GM12892 (cell line): ENCODE measurements at regions not wholly inside any gene's neighbourhood (a gene's known extent, or its start where the extent isn't known, plus 50 kb on each side); places are given as distances from the start of the nearest gene placed in this dataset.

Source experiments
- DNase-seq: peaks from one replicate; pipeline ENCODE4 v3.0.0; 2011; ENCODE audit not compliant: insufficient read length
- FAIRE-seq: peaks from 2 replicates; lab custom pipeline; 2011; peaks lifted over from hg19 to GRCh38; lab: Jason Lieb, UNC
- POLR2A ChIP-seq: IDR thresholded peaks from 2 replicates; pipeline ENCODE4 v1.6.1; 2011; ENCODE audit warnings: low read depth, low read length, control low read depth
- POLR2AphosphoS5 ChIP-seq: IDR thresholded peaks from 2 replicates; pipeline ENCODE4 v1.6.1; 2011; ENCODE audit warnings: low read depth, low read length, control low read depth
- TAF1 ChIP-seq: IDR thresholded peaks from 2 replicates; pipeline ENCODE4 v1.6.1; 2011; ENCODE audit warnings: low read depth, mild to moderate bottlenecking, control low read depth, low read length, borderline replicate concordance

DNA sequence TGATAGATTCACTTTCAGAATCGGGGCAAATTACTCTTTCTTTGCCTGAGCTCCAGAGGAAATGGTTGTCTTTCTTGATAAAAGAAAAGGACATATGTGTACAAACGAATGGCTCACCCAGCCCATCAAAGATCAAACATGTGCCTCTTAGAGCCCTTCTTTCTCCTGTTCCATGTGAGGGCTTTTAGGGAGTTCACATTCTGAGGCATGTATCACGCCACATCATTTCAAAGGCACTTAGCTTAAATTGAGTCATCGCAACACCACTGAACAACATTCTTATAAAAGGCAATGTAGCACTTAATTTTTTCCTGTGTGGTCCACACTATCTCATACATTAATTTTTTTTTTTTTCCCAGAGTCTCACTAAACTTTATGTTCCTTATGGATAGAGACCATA lies 521.0 kb downstream of the SUCLA2 start:
- DNase-seq (no peak), FAIRE-seq (no peak)
- TF ChIP-seq TAF1: no peak
- TF ChIP-seq POLR2AphosphoS5: no peak
- no peak for TF ChIP-seq POLR2A

DNA sequence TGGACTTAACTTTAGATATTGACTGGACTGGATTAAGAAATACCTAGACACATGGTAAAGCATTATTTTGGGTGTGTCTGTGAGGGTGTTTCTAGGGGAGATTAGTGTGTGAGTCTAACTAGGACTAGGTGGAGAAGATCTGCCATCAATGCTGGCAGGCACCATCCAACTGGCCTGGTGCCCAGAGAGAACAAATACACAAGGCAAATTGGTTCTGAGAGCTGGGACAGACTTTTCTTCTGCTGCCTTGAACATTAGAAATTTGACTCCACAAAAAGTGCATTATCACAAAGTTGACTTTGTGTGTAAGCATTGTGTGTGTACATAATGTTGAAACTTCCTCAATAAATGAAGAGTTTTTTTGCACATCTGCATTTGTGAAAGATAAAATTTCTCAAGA lies 522.1 kb downstream of the SUCLA2 start:
- TF ChIP-seq POLR2AphosphoS5: no peak
- TF ChIP-seq POLR2A: no peak
- TF ChIP-seq TAF1: no peak
- DNase-seq: no peak
- no peak for FAIRE-seq

DNA sequence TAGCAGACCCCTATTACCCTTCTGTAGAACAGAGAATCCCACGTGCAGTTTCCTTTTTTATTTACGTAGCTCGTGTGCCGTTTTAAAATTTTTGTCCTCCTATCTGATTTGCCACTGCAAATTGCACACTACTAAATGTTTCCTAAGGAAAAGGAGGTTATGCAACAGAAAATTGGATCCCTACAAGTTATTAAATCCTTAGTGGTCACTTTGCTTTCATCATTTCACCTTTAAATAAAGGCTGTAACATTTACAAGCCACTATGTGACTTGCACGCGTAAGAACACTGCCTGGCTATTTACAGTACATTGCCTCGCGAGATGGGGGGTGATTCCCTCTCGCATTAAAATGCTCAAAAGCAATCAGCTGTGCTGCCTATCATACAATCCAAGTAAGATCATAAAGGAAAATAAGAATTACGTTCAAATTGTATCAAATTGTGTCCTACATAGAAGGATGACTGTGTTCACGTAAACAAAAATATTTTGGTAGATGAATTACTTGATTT lies 525.6 kb downstream of the SUCLA2 start:
- TF ChIP-seq TAF1: no peak
- TF ChIP-seq POLR2A: no peak
- no peak for TF ChIP-seq POLR2AphosphoS5
- DNase-seq: no peak
- FAIRE-seq: no peak

DNA sequence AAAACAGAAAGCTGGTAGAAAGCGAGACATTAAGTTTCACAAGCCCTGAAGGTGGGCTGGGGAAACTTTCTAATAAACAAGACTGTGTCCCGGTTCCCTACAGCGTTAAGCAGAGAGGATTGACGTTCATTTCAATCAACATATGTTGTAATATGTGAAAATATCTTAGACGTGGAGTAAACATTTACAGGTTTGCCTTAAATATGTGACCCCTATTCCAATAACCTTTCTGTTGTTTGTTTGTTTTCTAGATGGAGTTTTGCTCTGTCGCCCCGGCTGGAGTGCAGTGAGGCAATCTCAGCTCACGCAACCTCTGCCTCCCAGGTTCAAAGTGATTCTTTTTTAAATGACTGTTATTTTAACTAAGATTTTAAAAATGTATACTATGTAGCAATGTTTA lies 526.2 kb downstream of the SUCLA2 start:
- TF ChIP-seq POLR2A (no peak), POLR2AphosphoS5 (no peak), TAF1 (no peak)
- FAIRE-seq (no peak), DNase-seq (no peak)

DNA sequence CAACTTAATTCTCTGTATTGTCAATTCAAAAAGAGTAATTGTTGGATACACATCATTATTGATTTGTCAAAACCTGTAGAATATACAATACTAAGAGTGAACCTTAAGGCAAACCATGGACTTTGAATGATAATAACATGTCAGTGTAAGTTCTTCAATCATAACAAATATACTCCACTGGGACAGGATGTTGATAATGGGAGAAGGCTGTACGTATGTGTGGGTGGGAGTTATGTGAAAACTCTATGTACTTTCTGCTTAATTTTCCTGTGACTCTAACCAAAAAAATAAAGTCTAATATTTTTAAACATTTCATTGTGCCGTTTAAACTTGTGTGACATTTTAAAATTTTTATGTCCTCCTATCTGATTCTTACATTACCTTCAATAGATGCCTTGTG lies 526.7 kb downstream of the SUCLA2 start:
- FAIRE-seq (no peak), DNase-seq (no peak)
- TF ChIP-seq TAF1 (no peak), POLR2AphosphoS5 (no peak), POLR2A (no peak)

DNA sequence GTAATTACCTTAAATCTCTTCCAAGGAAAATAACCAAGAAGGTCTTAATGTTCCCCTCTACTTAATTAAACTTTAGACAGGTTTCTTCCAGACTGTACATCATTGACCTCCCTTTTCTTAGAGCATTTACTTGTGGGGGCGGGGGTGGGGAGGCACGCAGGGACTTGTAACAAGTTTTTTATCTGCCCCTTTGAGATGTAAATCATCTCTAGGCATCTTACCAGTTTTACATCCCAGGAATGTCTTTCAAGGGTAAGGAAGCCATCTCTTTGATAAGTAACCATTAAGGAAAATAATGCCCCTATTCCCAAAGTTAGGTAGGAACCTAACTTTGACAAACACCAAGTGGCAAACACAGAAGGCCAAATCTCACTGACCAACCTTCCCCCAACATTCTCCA lies 528.6 kb downstream of the SUCLA2 start:
- FAIRE-seq (no peak), DNase-seq (no peak)
- no peak for TF ChIP-seq POLR2A
- no peak for TF ChIP-seq TAF1
- no peak for TF ChIP-seq POLR2AphosphoS5

DNA sequence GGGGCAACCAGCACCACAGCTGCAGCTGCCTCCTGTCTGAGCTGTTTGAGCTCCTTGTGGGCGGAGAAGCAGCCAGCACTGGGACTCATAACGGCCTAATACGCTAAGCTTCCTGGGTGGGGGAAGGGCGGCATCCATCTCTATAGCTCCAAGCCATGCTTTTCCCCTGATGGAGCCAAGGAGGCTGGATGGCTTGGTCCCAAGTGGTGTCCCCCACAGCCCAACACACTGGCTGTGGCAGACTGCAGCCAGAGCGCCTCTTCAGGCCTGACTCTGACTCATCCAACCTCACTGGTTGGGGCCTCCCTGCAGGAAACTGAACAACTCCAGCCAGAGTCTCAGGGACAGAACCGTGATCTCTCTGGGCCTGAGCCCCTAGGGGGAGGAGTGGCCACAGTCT lies 537.3 kb downstream of the SUCLA2 start:
- TF ChIP-seq POLR2AphosphoS5 (no peak), POLR2A (no peak), TAF1 (no peak)
- DNase-seq (no peak), FAIRE-seq (no peak)

DNA sequence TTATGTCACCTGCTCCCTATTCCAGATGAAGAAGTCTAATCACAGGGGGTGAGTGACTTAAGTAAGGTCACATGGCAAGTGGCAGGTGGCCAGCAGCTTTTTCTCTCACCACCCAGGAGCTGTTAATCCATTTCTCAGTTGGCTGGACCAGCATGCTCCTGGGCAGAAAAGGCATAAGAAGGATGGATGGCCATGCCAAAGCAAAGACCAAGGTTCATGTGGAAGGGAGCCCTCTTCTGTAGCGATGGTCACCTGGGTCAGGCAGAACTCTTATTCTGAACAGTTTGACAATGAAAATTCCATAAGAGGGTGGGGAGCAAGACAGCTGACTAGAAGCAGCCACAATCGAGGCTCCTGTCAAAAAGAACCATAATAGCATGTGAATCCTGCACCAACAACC lies 538.1 kb downstream of the SUCLA2 start:
- no peak for DNase-seq
- no peak for FAIRE-seq
- no peak for TF ChIP-seq TAF1
- TF ChIP-seq POLR2A: no peak
- TF ChIP-seq POLR2AphosphoS5: no peak

DNA sequence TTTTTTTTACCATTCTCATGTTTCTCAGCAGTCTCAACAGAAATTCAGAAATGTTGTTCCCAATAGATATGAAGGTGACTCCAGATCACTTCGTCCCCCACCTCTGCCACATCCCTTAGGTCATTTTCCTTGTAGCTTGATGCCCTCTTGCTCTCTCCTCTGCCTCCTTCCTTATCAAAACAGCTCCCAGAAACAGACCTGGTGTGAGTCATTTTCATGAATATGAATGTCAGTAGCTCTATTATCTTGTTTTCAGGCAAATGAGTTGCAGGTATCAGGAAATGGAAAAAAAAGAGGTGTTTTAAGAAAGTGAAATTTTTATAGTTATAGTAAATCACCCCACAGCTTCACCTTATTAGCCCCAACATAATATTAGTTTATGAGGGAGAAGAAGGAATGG lies 539.3 kb downstream of the SUCLA2 start:
- no peak for TF ChIP-seq TAF1
- no peak for TF ChIP-seq POLR2AphosphoS5
- no peak for TF ChIP-seq POLR2A
- DNase-seq: no peak
- no peak for FAIRE-seq

DNA sequence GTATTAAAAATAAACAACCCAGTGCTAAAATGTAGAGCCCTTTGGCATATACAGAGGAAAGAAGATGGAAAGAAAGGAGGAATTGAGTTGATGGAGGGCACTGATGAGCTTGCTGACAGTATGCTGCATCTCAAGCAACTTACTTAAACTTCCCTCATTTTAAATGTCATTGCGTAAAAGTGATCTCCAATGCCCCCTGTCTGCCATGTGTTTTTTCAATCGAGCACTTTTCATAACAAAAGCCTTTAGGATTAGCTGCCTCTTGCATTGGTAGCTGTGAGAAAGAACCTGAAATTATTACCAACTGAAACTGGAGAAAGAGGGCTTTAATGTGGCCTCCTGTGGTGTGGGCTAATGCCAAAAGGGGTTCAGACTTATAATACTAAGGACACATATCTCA lies 541.6 kb downstream of the SUCLA2 start:
- FAIRE-seq: no peak
- no peak for DNase-seq

DNA sequence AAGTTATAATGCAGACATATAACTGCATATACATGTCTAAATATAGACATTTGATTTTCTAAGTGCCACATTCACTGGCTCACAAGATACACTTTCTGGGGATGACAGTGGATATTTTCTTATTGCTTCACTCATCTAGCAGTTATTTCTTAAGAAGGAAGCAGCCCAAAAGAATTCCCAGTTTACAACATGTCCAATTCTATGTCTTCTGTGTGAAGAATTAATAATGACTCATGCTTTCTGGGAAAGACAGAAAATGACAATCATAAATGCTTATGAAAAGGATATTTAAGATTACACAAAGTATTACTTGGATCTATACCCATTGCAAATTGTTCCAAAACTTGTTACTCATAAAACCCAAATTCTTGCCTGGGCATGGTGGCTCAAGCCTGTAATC lies 543.4 kb downstream of the SUCLA2 start:
- DNase-seq (no peak), FAIRE-seq (no peak)
- no peak for TF ChIP-seq POLR2A
- TF ChIP-seq POLR2AphosphoS5: no peak
- no peak for TF ChIP-seq TAF1

More for the DNA sequence above, 541.6 kb downstream of the SUCLA2 start:
- TF ChIP-seq TAF1 (no peak), POLR2AphosphoS5 (no peak), POLR2A (no peak)

DNA sequence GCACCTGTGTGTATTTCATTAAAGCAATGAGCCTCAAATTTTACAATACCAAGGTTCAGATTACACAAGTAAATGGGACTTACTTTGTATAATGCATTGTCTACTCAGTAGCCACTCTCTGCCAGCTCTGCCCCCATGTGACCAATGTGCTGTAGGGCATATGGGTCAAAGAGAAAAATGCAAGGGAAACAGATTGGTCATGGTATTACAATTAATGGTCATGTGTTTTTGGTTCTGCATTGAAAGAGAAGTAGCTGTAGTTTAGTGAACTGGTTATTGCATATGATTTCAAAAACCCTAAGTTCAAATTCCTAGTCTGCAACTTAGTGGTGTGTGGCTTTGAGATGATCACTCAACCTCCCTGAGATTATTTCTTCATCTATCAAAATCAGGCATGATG lies 545.4 kb downstream of the SUCLA2 start:
- FAIRE-seq (no peak), DNase-seq (no peak)
- TF ChIP-seq POLR2A (no peak), POLR2AphosphoS5 (no peak), TAF1 (no peak)

DNA sequence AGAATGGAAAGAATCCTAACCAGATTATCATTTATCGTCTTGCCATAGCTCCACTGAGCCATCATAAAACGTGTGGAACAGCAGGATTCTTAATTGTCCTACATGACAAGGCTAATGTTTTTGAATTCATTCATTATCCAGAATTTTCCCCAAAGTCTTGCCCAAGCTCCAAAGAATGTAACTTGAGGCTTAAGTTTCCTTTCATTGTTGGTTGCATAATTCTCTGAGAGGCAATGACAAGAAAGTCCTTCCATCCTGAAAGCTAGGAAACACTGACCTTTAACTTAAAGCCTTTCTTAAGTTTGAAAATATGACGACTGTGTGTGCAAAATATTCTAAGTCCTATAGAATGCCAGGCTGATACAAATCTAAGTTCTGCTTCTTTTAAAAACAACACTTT lies 546.1 kb downstream of the SUCLA2 start:
- TF ChIP-seq POLR2A (no peak), TAF1 (no peak), POLR2AphosphoS5 (no peak)
- no peak for DNase-seq
- FAIRE-seq: no peak

DNA sequence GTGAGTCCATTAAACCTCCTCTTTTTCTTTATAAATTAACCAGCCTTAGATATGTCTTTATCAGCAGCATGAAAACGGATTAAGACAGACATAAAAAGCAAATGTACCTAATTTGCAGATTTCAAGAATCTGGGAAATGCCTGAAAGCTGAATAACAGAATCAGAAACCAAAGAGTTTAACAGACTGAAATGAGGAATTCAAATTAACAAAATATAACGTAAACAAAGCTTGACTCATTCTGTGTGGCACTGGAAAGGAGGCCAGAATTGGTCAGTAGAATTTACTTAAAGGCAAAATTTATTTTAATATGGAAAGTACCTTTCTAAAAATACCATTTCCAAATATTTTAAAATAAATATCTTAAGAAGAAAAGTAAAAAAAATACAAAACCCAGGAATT lies 540.6 kb upstream of the HTR2A start:
- TF ChIP-seq POLR2A: no peak
- TF ChIP-seq TAF1: no peak
- FAIRE-seq: no peak
- DNase-seq: no peak
